ENCODE measurements at regions not wholly inside any gene's neighbourhood (a gene's known extent, or its start where the extent isn't known, plus 50 kb on each side); places are given as distances from the start of the nearest gene placed in this dataset.

DNA sequence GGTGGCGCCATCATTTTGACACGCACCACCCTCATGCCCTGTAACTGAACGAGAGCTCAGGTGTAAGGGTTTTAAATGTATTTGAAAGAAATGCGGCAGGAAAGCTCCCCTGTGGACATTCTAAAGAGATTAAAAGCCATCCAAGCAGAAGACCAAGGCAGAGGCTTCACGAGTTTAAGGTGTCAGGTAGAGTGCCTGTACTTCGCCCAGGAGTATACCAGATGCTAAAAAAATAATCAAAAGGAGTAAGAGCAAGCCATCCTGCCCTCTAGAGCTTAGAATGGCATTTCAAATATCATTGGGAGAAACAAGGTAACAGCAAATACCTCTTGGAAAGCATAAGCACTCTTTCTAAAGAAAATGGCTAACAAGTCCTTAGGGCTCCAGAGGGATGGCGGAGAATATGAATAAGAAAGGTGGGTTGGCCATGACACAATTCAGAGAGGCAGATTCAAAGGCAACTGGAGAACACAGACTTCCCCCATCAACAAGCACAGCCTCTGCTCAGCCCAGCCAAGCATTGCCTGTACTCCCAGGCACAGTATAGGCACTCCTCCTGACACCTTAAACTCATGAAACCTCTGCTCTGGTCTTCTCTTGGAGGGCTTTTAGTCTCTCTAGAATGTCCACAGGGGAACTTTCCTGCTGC, 447.6 kb downstream of the SUCLA2 start:
- ATAC-seq = no peak
- intact Hi-C loops (cut with DNase I) = no loop called here
- 72% methylated on average over 7 of the region's 7 CpGs for WGBS
- Histone ChIP-seq H3K27me3 (ENCODE audit: control insufficient read depth, insufficient read depth) (no peaks in the 10 kb centered on the region), H3K4me3 (ENCODE audit: low read length) (no peak overlapping the region), H3K4me1 (ENCODE audit: control insufficient read depth, insufficient read depth, low read length) (no peaks in the 10 kb centered on the region), H3K27ac (ENCODE audit: low read length) (no peak overlapping the region), H3K9me3 (ENCODE audit: control insufficient read depth, low read length) (no peaks in the 10 kb centered on the region)
- no peak for DNase-seq

DNA sequence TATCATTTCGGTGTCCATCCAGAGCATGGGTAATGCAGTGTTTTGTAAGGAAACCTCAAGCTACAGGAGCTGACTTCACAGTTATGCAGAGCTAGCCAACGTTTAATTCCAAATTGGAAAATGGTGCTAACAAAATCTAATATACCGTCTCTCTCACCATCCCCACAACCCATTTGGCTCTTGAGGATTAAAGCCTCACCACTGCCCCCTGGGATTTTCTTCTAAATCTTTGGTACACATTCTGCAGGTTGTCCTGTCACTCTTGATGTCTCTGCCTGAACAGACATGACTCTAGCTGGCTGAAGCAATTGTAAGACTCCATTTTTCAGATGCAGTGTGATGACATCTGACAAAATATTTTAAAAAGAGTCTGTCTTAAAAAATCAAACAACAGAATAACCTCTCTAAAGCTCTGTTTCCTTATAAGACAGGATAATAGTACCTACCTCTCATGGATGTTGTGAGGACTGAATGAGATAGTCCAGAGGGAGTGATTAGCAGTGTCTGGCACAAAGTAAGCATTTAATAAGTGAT, 451.8 kb downstream of the SUCLA2 start:
- no peak for DNase-seq
- H3K9me3 ChIP-seq (ENCODE audit: control insufficient read depth, low read length) = no peaks in the 10 kb centered on the region
- WGBS = 73% methylated on average over 3 of the region's 3 CpGs
- intact Hi-C loops (cut with DNase I) = no loop called here
- H3K27ac ChIP-seq (ENCODE audit: low read length) = no peak overlapping the region
- peaks cover 6% of the 10 kb centered on the region for H3K4me1 ChIP-seq (ENCODE audit: control insufficient read depth, insufficient read depth, low read length)
- H3K4me3 ChIP-seq (ENCODE audit: low read length) = no peak overlapping the region
- no peaks in the 10 kb centered on the region for H3K27me3 ChIP-seq (ENCODE audit: control insufficient read depth, insufficient read depth)
- ATAC-seq = no peak

DNA sequence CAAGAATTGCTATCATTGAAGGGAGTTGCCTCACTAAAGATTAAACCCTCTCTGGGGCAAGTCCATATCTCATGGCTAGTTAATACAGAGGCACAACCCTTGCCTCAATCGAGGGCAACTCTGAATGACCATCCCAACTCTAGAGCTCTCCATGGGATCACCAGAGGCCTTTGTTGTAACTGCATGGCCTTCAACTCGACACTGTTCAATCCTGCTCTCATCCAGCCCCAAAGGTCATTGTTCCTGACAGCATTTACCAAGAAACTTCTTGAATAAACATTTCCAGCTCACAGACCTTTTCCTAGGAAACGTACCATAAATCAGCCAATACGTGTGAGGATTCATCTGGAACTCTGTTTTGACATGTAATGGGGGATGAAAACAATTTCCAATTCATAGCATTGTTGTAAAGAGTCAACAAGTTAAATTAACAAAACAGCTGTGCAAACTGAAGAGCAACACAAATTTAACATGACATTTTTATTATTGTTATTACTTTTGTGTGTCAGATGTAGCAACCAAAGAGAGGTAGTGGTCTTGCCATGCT, 452.7 kb downstream of the SUCLA2 start:
- H3K27ac ChIP-seq (ENCODE audit: low read length) = no peak overlapping the region
- intact Hi-C loops (cut with DNase I) = no loop called here
- no peaks in the 10 kb centered on the region for H3K9me3 ChIP-seq (ENCODE audit: control insufficient read depth, low read length)
- no peak for ATAC-seq
- WGBS = 62% methylated on average over 4 of the region's 4 CpGs
- DNase-seq = no peak
- no peaks in the 10 kb centered on the region for H3K27me3 ChIP-seq (ENCODE audit: control insufficient read depth, insufficient read depth)
- H3K4me3 ChIP-seq (ENCODE audit: low read length) = no peak overlapping the region
- H3K4me1 ChIP-seq (ENCODE audit: control insufficient read depth, insufficient read depth, low read length) = peaks cover 7% of the 10 kb centered on the region

DNA sequence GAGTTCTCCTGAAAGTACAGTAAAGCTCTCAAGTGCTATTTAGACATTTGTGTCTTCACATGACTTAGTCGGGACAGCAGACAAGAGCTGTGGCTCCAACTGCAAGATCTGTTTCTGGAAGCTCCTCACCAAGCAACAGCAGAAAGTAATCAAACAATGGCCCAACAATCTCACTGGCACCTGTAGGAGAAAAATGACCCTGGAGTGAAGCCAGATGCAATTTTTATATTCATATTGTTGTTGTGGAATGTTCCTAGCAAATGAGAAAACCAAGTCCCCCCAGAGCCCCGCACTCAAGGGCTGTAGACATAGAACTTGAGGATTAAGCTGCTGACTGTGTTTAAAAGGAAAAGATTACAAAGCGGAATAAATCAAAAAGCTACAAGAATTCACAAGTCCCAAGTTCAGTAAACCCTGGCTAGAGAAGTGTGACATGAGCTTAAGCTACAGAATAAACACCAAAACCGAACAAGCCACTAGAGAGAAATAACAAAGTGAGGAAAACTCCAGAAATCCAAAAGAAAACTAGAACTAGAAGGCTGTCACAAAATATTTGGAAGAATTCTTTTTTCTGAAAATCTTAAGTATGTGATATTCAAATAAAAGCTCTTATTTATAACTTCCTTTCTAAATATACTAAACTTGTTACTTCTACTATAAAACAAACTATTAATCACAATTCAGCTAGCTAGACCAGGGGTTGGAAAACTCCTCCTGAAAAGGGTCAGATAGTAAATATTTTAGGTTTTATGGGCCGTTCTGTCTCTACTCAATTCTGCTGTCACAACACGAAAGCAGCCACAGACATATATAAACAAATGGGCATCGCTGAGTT, 454.5 kb downstream of the SUCLA2 start:
- ATAC-seq = peak; percentile 85
- DNase-seq = no peak
- intact Hi-C loops (cut with DNase I) = no loop called here

DNA sequence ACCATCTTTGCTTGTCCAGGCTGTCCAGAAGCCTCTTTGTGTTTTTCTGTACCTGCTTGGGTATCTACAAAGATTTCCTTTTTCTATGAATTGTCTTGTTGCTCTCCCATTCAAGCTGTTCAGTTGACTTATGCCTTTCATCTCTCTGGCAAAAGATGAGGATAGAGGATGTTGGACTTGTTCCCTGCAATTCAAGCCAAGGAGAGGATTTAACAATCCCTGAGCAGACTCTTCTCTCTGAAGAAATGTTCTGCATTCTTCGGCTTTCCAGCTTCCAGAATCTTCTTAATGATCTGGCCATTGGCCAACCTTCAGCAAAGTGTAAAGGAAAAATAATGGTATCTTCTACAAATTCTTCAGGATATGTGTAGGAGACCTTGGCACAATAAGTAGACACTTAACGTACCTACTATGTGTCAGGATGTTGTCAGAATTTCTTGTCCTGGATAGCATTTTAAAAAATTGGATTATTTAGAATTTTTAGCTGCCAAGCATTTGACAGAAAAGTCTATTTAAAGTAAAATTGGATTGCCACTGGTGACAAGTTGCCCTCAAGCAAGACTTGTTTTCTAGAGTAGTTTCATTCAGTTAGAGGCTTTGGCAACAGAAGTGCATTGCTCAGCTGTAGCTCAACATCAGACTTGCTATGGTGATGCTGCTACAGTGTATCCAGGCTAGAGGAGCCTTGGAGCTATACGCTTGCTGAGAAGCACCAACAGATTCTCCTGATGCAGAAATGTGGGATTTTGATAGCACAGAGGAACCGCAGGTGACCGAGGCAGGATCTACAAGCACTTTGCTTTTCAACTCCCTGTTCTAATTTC, 455.7 kb downstream of the SUCLA2 start:
- Histone ChIP-seq H3K4me3 (ENCODE audit: low read length) (no peak overlapping the region), H3K9me3 (ENCODE audit: control insufficient read depth, low read length) (no peaks in the 10 kb centered on the region), H3K27ac (ENCODE audit: low read length) (peak overlapping the region; percentile 84), H3K4me1 (ENCODE audit: control insufficient read depth, insufficient read depth, low read length) (peaks cover 7% of the 10 kb centered on the region), H3K27me3 (ENCODE audit: control insufficient read depth, insufficient read depth) (no peaks in the 10 kb centered on the region)
- DNase-seq (no peak), ATAC-seq (peak in 1 of 2 donors; percentile 44)
- 47% methylated on average over 5 of the region's 5 CpGs for WGBS
- intact Hi-C loops (cut with DNase I) = no loop called here

More for the DNA sequence above, 454.5 kb downstream of the SUCLA2 start:
- H3K4me3 ChIP-seq (ENCODE audit: low read length) = no peak overlapping the region
- H3K27ac ChIP-seq (ENCODE audit: low read length) = peak overlapping the region; percentile 68
- peaks cover 7% of the 10 kb centered on the region for H3K4me1 ChIP-seq (ENCODE audit: control insufficient read depth, insufficient read depth, low read length)
- 65% methylated on average over 7 of the region's 7 CpGs for WGBS
- no peaks in the 10 kb centered on the region for H3K9me3 ChIP-seq (ENCODE audit: control insufficient read depth, low read length)
- H3K27me3 ChIP-seq (ENCODE audit: control insufficient read depth, insufficient read depth) = no peaks in the 10 kb centered on the region

DNA sequence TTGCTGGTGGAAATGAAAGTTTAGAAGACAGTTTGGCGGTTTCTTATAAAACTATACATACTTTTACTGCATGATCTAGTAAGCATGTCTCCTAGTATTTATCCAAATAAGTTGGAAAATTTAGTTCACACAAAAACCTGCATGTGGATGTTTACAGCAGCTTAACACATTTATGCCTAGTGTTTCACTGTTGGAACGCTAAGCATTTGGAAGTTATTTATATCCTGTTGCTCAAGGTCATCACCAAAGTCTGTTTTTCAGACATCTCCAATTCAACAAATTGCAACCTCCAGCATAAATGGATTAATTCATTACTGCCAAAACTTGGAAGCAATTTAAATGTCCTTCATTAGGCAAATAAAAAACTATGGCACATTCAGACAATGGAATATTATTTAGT, 461.8 kb downstream of the SUCLA2 start:
- Histone ChIP-seq H3K27ac (ENCODE audit: low read length) (no peak overlapping the region), H3K9me3 (ENCODE audit: control insufficient read depth, low read length) (no peaks in the 10 kb centered on the region), H3K4me1 (ENCODE audit: control insufficient read depth, insufficient read depth, low read length) (peaks cover 1% of the 10 kb centered on the region), H3K4me3 (ENCODE audit: low read length) (no peak overlapping the region), H3K27me3 (ENCODE audit: control insufficient read depth, insufficient read depth) (no peaks in the 10 kb centered on the region)
- intact Hi-C loops (cut with DNase I) = no loop called here
- DNase-seq (no peak), ATAC-seq (no peak)
- WGBS = 73% methylated on average over 2 of the region's 2 CpGs

DNA sequence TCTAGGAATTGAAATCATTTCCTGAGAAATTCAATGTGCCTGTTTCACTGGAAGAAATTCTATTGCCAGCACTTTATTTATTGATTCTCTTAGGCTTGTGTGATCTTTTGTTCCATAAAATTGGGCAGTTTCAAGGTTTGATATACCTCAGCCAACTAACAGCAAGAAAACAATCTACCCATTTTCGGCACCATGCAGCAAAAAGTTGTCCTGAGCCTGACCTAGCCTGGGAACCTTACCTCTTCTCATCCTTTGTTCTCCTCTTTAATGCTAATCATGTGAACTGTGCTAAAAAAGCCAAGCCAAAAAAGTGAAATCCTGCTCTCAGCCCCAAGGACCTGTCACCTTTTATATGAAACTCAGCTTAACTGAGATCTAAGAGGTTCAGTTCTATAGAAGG, 477.3 kb downstream of the SUCLA2 start:
- no peaks in the 10 kb centered on the region for H3K9me3 ChIP-seq (ENCODE audit: control insufficient read depth, low read length)
- no peak for DNase-seq
- no peak overlapping the region for H3K27ac ChIP-seq (ENCODE audit: low read length)
- H3K4me1 ChIP-seq (ENCODE audit: control insufficient read depth, insufficient read depth, low read length) = peaks cover 2% of the 10 kb centered on the region
- no peaks in the 10 kb centered on the region for H3K27me3 ChIP-seq (ENCODE audit: control insufficient read depth, insufficient read depth)
- WGBS = 89% methylated on average over 1 of the region's 1 CpG
- no peak overlapping the region for H3K4me3 ChIP-seq (ENCODE audit: low read length)
- intact Hi-C loops (cut with DNase I) = no loop called here
- ATAC-seq = no peak

DNA sequence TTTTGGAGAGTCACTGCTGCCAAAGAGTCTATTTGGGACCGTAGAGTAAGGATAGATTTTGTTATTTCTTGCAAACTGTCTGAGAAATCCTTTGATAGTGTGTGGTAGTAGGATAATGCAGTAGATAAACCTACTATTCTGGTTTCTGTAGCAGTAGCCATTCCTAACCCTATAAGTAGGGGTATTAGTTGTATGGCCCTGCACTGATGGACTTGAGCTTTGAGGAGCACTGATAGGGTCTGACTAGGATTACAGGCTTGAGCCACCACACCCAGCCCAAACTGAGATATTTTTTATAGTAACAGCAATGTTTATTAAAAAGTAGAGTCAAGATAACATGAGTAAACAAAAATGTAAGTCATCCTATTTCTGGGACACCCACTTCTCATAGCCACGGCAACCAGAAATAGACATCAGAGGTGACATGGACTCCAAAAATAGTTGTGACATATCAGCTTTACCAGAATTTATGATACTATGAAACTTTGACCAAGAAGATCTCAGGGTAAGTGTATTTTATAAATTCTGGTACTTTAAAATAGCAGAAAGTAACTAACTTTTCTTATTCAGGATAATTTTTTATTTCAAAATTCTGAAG, 479.1 kb downstream of the SUCLA2 start:
- 59% methylated on average over 2 of the region's 2 CpGs for WGBS
- no peak overlapping the region for H3K4me3 ChIP-seq (ENCODE audit: low read length)
- DNase-seq (no peak), ATAC-seq (peak; percentile 51)
- H3K27ac ChIP-seq (ENCODE audit: low read length) = no peak overlapping the region
- intact Hi-C loops (cut with DNase I) = no loop called here
- no peaks in the 10 kb centered on the region for H3K27me3 ChIP-seq (ENCODE audit: control insufficient read depth, insufficient read depth)
- no peaks in the 10 kb centered on the region for H3K9me3 ChIP-seq (ENCODE audit: control insufficient read depth, low read length)
- peaks cover 2% of the 10 kb centered on the region for H3K4me1 ChIP-seq (ENCODE audit: control insufficient read depth, insufficient read depth, low read length)

DNA sequence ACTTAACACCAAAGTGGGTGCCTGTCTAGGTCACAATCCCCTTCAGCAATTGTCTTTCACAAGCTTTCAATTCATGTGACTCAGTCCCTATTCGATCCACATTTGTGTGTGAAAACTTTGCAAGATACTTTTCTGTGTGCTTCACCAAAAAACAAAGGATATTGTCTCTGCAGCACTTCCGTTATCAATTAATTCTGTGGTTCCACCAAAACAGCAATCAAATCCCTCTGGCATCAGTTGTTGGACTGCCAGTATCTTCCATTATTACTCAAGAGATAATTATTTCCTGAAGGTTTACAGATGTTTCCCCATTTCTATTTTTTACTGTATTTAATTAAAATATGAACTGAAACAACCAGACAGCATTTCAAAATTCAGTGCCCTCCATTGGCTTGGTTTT, 481.4 kb downstream of the SUCLA2 start:
- intact Hi-C loops (cut with DNase I) = no loop called here
- peaks cover 2% of the 10 kb centered on the region for H3K9me3 ChIP-seq (ENCODE audit: control insufficient read depth, low read length)
- no peak for DNase-seq
- 24% methylated on average over 2 of the region's 2 CpGs for WGBS
- H3K4me3 ChIP-seq (ENCODE audit: low read length) = no peak overlapping the region
- H3K27ac ChIP-seq (ENCODE audit: low read length) = no peak overlapping the region
- H3K27me3 ChIP-seq (ENCODE audit: control insufficient read depth, insufficient read depth) = no peaks in the 10 kb centered on the region
- no peak for ATAC-seq
- H3K4me1 ChIP-seq (ENCODE audit: control insufficient read depth, insufficient read depth, low read length) = peaks cover 2% of the 10 kb centered on the region

DNA sequence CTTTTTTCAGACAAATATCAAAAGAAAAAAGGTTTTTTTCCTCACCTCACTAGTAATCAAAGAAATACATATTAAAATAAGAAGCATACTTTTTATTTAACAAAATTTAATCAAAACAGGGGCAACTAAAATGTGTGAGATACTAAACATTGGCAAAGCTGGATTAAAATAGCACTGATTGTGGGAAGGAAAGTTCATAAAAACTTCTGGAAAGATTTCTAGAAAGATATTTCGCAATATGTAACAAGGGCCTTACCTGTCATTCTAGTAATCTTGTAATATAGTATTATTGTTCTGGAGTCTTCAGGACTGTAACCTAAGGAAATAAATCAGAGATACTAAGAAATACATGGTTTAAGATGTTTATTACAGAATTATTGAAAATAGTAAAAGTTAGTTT, 482.5 kb downstream of the SUCLA2 start:
- 94% methylated on average over 1 of the region's 1 CpG for WGBS
- no peak for ATAC-seq
- H3K27ac ChIP-seq (ENCODE audit: low read length) = no peak overlapping the region
- H3K4me3 ChIP-seq (ENCODE audit: low read length) = no peak overlapping the region
- no peak for DNase-seq
- H3K27me3 ChIP-seq (ENCODE audit: control insufficient read depth, insufficient read depth) = no peaks in the 10 kb centered on the region
- no peaks in the 10 kb centered on the region for H3K4me1 ChIP-seq (ENCODE audit: control insufficient read depth, insufficient read depth, low read length)
- intact Hi-C loops (cut with DNase I) = no loop called here
- peaks cover 2% of the 10 kb centered on the region for H3K9me3 ChIP-seq (ENCODE audit: control insufficient read depth, low read length)

All from right cardiac atrium (tissue), 5 donors.